ENCODE measurements at regions not wholly inside any gene's neighbourhood (a gene's known extent, or its start where the extent isn't known, plus 50 kb on each side); places are given as distances from the start of the nearest gene placed in this dataset.

DNA sequence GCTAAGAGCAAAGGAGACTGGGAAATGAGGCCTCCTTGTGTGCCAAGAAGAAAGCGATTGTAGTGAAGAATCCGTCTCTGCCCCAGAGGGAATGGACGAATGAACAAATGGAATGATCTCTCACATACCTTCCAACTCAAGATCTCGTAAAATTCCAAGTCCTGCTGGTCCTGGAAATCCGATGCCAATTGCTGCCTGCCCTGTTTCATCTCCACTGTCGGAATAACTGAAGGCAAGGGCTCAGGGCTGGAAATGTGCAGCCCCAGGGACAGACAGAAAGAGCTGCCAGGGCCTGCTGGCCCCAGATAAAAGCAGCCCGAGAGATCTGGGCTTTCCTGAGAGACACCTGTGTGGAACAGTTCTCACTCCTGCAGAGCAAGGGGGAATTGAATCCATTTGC lies 120.9 kb downstream of the MN1 start:
- Histone ChIP-seq H4K91ac (replicated peaks; ENCODE audit: insufficient read length, low read length) (no peak overlapping the region), H3K27me3 (replicated peaks in 1 of 4; ENCODE audit: control insufficient read depth in 3 of 4, extremely low read depth in 1 of 4, insufficient read depth in 3 of 4, low read length in 3 of 4) (no peaks in the 10 kb centered on the region), H3K79me2 (ENCODE audit: control insufficient read depth in 1 of 2, insufficient read depth in 2 of 2, low read length in 2 of 2) (no peaks in the 10 kb centered on the region), H3K4ac (replicated peaks; ENCODE audit: insufficient read length, low read depth, low read length) (no peak overlapping the region), H3K36me3 (ENCODE audit: control insufficient read depth in 2 of 4, insufficient read depth in 4 of 4, low read length in 3 of 4) (peaks cover 0 to 7% (median 1%) of the 10 kb centered on the region in 4 experiments; a peak in 2 of 8 replicates), H2BK20ac (ENCODE audit: low read length) (no peak overlapping the region; the same call in 1 of the 2 replicates), H3K4me2 (ENCODE audit: insufficient read depth in 1 of 2, low read depth in 2 of 2, low read length in 2 of 2) (no peak overlapping the region), H3K9ac (replicated peaks in 1 of 4; ENCODE audit: extremely low read depth in 1 of 4, low read depth in 3 of 4, low read length in 3 of 4) (no peak overlapping the region; a peak in 1 of 7 replicates), H3K4me3 (ENCODE audit: extremely low read depth in 1 of 4, insufficient read depth in 2 of 4, low read depth in 3 of 4, low read length in 4 of 4) (no peak overlapping the region), H3K23me2 (ENCODE audit: low read depth, low read length) (no peaks in the 10 kb centered on the region), H2AFZ (ENCODE audit: low read length) (no peak overlapping the region), H3K4me1 (replicated peaks in 1 of 4; ENCODE audit: control insufficient read depth in 3 of 4, insufficient read depth in 4 of 4, low read length in 3 of 4) (peaks cover 0 to 10% (median 7%) of the 10 kb centered on the region in 4 experiments; a peak in 4 of 7 replicates), H3K23ac (ENCODE audit: insufficient read length) (no peak overlapping the region), H3K56ac (replicated peaks; ENCODE audit: insufficient read length, low read depth, low read length) (no peak overlapping the region), H3K27ac (ENCODE audit: low read depth, low read length) (no peak overlapping the region), H3K9me3 (ENCODE audit: insufficient read depth in 2 of 2, low read depth in 1 of 2, low read length in 1 of 2) (no peaks in the 10 kb centered on the region), H4K5ac (ENCODE audit: insufficient read length, low read depth, low read length) (no peak overlapping the region), H2BK120ac (replicated peaks; ENCODE audit: low read depth, low read length) (no peak overlapping the region), H4K8ac (ENCODE audit: extremely low read depth, insufficient read depth, low read length) (no peak overlapping the region), H2BK12ac (ENCODE audit: low read depth, low read length) (no peak overlapping the region), H4K20me1 (replicated peaks in 1 of 2; ENCODE audit: control insufficient read depth in 1 of 2, insufficient read depth in 2 of 2, low read length in 2 of 2) (peaks cover 0 to 3% of the 10 kb centered on the region in 2 experiments), H2AK5ac (ENCODE audit: low read depth, low read length) (0 out of 2 replicates have a peak overlapping the region, but pooled peaks have one; percentile 32), H3K14ac (ENCODE audit: insufficient read length) (no peak overlapping the region), H2BK15ac (ENCODE audit: low read length) (no peak overlapping the region), H3K18ac (ENCODE audit: extremely low read depth, low read length) (no peak overlapping the region), H2BK5ac (ENCODE audit: low read depth, low read length) (no peak overlapping the region), H3K79me1 (ENCODE audit: low read depth, low read length) (peaks cover 12% of the 10 kb centered on the region)
- 90% methylated on average over 7 of the region's 7 CpGs; no CpG with 5 or more reads in 1 of the 2 experiments for WGBS, 2 experiments (ENCODE audit: extremely low coverage in 1 of 2, insufficient coverage in 1 of 2, insufficient read length in 1 of 2, insufficient replicate concordance in 2 of 2, low coverage in 1 of 2, low lambda C conversion rate in 2 of 2, missing lambda C conversion rate in 1 of 2)
- FAIRE-seq, result no peak
- ChIA-PET POLR2A (ENCODE audit: partially characterized antibody) (interaction anchor here (0.9 to 3.0 kb wide), 8 partner anchors 8 to 307 kb away, joined by 3 to 15 read pairs (median 4); no protein-coding TSS in a partner anchor), CTCF (ENCODE audit: partially characterized antibody) (interaction anchor here (0.6 to 5.6 kb wide), 13 partner anchors 11 to 924 kb away, joined by 3 to 57 read pairs (median 6); no protein-coding TSS in a partner anchor)
- DNase-seq (ENCODE audit: low read depth in 1 of 2, low spot score in 2 of 2), result no peak

Data from H1 (cell line).